GM12875 (cell line): ENCODE measurements at regions not wholly inside any gene's neighbourhood (a gene's known extent, or its start where the extent isn't known, plus 50 kb on each side); places are given as distances from the start of the nearest gene placed in this dataset.
"Not testable (repeated sequence)": the region's sequence is repeated elsewhere in the genome, so short reads cannot be mapped to it uniquely, and the experiment has no call there.

Source experiments
- H3K4me3 ChIP-seq: one replicate; pipeline ENCODE4 v1.5.1; 2011; ENCODE audit warnings: low read depth, low read length, control low read depth
- TF ChIP-seq, protein P1 (sequence below): IDR thresholded peaks from 2 replicates; pipeline ENCODE4 v1.5.1; 2011; ENCODE audit warnings: low read depth, mild to moderate bottlenecking, control low read depth, inconsistent platforms, low read length, moderate library complexity, borderline replicate concordance; ENCODE audit not compliant: insufficient read depth

DNA sequence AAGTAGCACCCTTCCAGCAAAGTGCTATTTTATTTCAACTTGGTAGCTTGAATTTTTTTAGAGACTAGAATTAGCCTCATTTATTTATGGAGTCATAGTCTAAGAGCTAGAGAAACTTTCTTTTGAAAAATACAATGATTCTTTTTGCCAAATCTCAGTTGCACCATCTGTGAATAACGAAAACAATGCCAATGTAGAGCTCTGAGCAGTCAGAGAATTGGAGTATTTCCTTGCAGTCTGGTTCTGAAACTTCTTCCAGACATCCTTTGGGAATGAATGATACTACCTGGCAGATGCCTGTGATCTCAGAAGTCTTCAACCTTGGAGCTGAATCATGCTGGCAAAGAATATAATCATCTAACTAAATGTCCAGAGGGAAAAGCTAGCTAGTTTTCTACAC is 511.5 kb upstream of the CYLC2 start:
- H3K4me3 ChIP-seq, result no peak overlapping the region
- TF ChIP-seq, protein P1, sequence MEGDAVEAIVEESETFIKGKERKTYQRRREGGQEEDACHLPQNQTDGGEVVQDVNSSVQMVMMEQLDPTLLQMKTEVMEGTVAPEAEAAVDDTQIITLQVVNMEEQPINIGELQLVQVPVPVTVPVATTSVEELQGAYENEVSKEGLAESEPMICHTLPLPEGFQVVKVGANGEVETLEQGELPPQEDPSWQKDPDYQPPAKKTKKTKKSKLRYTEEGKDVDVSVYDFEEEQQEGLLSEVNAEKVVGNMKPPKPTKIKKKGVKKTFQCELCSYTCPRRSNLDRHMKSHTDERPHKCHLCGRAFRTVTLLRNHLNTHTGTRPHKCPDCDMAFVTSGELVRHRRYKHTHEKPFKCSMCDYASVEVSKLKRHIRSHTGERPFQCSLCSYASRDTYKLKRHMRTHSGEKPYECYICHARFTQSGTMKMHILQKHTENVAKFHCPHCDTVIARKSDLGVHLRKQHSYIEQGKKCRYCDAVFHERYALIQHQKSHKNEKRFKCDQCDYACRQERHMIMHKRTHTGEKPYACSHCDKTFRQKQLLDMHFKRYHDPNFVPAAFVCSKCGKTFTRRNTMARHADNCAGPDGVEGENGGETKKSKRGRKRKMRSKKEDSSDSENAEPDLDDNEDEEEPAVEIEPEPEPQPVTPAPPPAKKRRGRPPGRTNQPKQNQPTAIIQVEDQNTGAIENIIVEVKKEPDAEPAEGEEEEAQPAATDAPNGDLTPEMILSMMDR, result no peak

DNA sequence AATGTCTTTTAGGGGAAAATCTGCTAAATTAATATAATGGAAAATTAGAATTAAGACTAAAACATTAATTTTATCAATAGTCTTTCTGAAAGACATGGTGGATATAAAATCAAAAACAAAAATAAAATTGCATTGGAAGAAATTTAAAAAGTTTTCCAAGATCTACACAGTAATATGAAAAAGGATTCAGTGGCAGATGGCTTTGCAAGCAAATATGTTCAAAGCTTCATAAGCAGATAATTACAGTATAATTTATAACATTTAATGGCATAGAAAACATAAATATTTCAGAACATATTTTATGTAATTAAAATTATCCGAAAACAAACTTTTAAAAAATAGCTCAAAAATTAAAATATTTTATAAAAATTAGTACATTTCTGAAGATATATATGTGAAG is 512.4 kb upstream of the CYLC2 start:
- H3K4me3 ChIP-seq, result no peak overlapping the region
- TF ChIP-seq, protein P1, result no peak

DNA sequence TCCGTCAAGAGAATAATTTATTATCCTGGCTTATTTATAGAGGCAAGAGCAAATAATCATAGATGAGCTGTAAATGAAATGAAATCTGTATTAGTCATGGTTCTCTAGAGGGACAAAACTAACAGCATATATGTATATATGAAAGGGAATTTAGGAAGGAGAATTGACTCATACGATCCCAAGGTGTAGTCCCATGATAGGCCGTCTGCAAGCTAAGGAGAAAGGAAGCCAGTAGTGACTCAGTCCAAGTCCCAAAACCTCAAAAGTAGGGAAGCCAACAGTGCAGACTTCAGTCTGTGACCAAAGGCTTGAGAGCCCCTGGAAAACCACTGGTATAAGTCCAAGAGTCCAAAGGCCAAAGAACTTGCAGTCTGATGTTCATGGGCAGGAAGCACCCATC is 515.9 kb upstream of the CYLC2 start:
- TF ChIP-seq, protein P1, result no peak
- no peak overlapping the region for H3K4me3 ChIP-seq

DNA sequence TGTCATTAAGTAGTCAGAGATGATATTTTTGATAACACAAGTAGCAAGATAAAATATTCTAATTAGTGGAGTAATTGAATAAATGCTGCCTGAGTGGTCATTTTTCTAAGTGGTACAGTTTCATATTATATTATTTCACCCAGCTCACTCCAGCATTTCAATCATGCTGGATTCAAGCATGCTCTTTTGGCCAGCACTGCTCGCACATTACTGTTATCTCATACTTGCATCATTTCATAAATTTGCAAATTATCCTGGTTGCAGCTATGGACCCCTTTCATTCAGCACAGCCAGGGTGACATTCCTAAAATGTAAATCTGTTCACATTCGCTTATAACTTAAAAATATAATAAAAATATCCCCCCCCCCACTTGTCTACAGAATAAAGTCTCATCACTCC is 520.8 kb upstream of the CYLC2 start:
- no peak overlapping the region for H3K4me3 ChIP-seq
- TF ChIP-seq, protein P1, result no peak

DNA sequence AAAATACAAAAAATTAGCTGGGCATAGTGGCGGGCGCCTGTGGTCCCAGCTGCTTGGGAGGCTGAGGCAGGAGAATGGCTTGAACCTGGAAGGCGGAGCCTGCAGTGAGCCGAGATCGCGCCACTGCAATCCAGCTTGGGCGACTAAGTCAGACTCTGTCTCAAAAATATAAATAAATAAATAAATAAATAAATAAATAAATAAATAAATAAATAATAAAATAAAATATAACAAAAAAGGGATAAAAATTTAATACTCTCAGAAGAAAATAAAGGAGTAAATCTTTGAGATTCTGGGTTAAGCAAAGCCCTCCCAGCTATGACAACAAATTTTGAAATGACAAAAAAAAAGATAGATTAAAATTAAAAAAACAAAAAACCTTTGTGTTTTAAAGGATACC is 525.7 kb upstream of the CYLC2 start:
- not testable (repeated sequence) for H3K4me3 ChIP-seq

DNA sequence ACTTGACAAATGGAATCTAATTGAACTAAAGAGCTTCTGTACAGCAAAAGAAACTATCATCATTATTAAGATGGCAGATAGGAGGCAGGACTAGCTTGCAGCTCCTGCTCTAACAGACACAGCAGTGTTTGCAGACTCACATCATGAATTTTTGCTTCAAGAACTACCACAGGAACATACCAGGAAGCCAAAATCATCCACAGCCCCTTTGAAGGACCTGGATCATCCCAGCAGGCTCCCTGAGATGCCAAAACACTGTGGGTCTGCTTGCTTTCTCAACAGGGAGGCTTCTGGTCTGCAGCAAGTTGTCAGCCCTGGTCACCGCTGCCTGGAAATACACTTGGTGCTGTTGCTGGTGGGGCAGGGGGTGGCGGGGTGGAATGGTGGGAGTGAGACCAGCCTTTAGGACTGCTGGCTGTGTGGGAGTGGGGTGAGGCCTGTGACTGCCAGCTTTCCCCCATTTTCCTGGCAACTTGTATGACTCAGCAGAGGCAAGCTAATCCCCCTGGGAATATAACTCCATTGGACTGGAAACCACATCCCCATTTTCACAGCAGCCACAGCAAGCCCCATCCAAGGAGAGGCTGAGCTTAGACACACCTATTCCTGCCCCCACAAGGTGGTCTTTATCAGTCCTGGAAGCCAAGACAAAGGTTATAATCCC is 533.8 kb upstream of the CYLC2 start:
- H3K4me3 ChIP-seq, result no peak overlapping the region
- TF ChIP-seq, protein P1, result no peak

DNA sequence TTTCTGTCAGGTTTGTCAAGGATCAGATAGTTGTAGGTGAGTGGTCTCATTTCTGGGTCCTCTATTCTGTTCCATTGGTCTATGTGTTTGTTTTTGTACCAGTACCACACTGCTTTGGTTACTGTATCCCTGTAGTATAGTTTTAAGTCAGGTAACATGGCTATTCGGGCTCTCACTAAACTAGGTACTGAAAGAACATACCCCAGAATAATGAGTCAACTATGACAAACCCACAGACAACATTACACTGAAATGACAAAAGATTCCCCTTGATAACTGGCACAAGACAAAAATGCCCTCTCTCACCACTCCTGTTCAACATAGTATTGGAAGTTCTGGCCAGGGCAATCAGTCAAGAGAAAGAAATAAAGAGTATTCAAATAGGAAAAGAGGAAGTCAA is 535.3 kb upstream of the CYLC2 start:
- no peak overlapping the region for H3K4me3 ChIP-seq
- TF ChIP-seq, protein P1, result no peak

DNA sequence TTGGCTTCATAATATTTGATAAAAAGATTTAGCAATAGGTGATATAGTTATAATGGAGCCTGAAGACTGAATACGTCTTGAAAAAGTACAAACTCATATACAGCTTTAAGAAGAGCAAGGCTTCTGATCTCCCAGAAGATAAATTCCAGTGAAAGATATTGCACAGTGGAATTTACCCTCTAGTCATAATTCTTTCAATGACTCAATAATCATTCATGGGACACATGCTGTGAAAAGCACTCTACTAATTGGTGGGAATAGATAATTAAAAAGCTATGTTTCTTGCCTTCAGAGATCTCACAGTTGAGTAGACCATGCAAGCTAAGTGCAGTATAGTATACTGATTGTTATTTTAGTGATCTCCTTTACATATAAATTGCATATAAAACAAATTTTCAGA is 538.6 kb upstream of the CYLC2 start:
- no peak overlapping the region for H3K4me3 ChIP-seq
- TF ChIP-seq, protein P1, result no peak
